ENCODE measurements at regions not wholly inside any gene's neighbourhood (a gene's known extent, or its start where the extent isn't known, plus 50 kb on each side); places are given as distances from the start of the nearest gene placed in this dataset.

GRCh38 chr12:60196366-60196765, 600.5 kb downstream of the SLC16A7 start (continued):
- TF ChIP-seq ZNF292 (tag by site-specific recombination; IDR thresholded peaks at IDR 0.05; ENCODE audit: borderline replicate concordance, low read depth) (no peak), ZNF639 (tag by site-specific recombination; IDR thresholded peaks at IDR 0.05) (no peak), ZNF548 (tag by site-specific recombination; IDR thresholded peaks at IDR 0.05) (no peak), SP7 (tag by site-specific recombination; IDR thresholded peaks at IDR 0.05) (no peak), ZNF530 (tag by site-specific recombination; IDR thresholded peaks at IDR 0.05; ENCODE audit: low read depth) (no peak), PRDM1 (tag by site-specific recombination; IDR thresholded peaks at IDR 0.05) (no peak), ZNF473 (tag by site-specific recombination; IDR thresholded peaks at IDR 0.05) (no peak), IKZF3 (tag by site-specific recombination; IDR thresholded peaks at IDR 0.05) (no peak)

- Histone ChIP-seq H3K27ac (ENCODE audit: extremely low read depth, low read depth, low read length) (no peak overlapping the region), H3K4me1 (ENCODE audit: control insufficient read depth, insufficient read depth, low read length) (no peaks in the 10 kb centered on the region), H3K9me3 (ENCODE audit: control insufficient read depth, insufficient read depth, low read depth, low read length) (no peaks in the 10 kb centered on the region), H3K36me3 (ENCODE audit: control insufficient read depth in 2 of 2, insufficient read depth in 1 of 2, low read length in 2 of 2) (no peaks in the 10 kb centered on the region), H3K4me3 (ENCODE audit: low read depth, low read length) (no peak overlapping the region)
- ChIA-PET CTCF (no interaction called here), POLR2A (no interaction called here)
- no peak for TF ChIP-seq ZNF558 (tag by site-specific recombination; IDR thresholded peaks at IDR 0.05)
- no peak for TF ChIP-seq ZBTB20 (tag by site-specific recombination; IDR thresholded peaks at IDR 0.05)
- no peak for TF ChIP-seq ZNF404 (tag by site-specific recombination; IDR thresholded peaks at IDR 0.05)
- TF ChIP-seq ZNF23 (tag by site-specific recombination; IDR thresholded peaks at IDR 0.05; ENCODE audit: borderline replicate concordance) = no peak
- no peak for TF ChIP-seq ZNF626 (tag by site-specific recombination; IDR thresholded peaks at IDR 0.05)
- TF ChIP-seq ZNF571 (tag by site-specific recombination; IDR thresholded peaks at IDR 0.05) = no peak
Observed at GRCh38 chr12:60197589-60197988, 601.8 kb downstream of the SLC16A7 start.

- ChIA-PET POLR2A (no interaction called here), CTCF (no interaction called here)
- Histone ChIP-seq H3K4me1 (ENCODE audit: control insufficient read depth, insufficient read depth, low read length) (no peaks in the 10 kb centered on the region), H3K27ac (ENCODE audit: extremely low read depth, low read depth, low read length) (no peak overlapping the region), H3K36me3 (ENCODE audit: control insufficient read depth in 2 of 2, insufficient read depth in 1 of 2, low read length in 2 of 2) (no peaks in the 10 kb centered on the region), H3K4me3 (ENCODE audit: low read depth, low read length) (no peak overlapping the region), H3K9me3 (ENCODE audit: control insufficient read depth, insufficient read depth, low read depth, low read length) (no peaks in the 10 kb centered on the region)
- TF ChIP-seq REST (tag by site-specific recombination; IDR thresholded peaks at IDR 0.05) (no peak), ZNF621 (tag by site-specific recombination; IDR thresholded peaks at IDR 0.05) (no peak), ZNF585B (tag by site-specific recombination; IDR thresholded peaks at IDR 0.05) (no peak), ZNF629 (tag by site-specific recombination; IDR thresholded peaks at IDR 0.05) (no peak), ZFP37 (tag by site-specific recombination; IDR thresholded peaks at IDR 0.05) (no peak), ZBTB20 (tag by site-specific recombination; IDR thresholded peaks at IDR 0.05) (no peak), ZNF248 (tag by site-specific recombination; IDR thresholded peaks at IDR 0.05) (no peak), KLF7 (tag by site-specific recombination; IDR thresholded peaks at IDR 0.05; ENCODE audit: borderline replicate concordance) (no peak), ZNF510 (tag by site-specific recombination; IDR thresholded peaks at IDR 0.05; ENCODE audit: insufficient replicate concordance) (no peak), KLF8 (tag by site-specific recombination; IDR thresholded peaks at IDR 0.05) (no peak), ZXDB (tag by site-specific recombination; IDR thresholded peaks at IDR 0.05) (no peak), ZBTB10 (tag by site-specific recombination; IDR thresholded peaks at IDR 0.05) (no peak), PATZ1 (tag by site-specific recombination; IDR thresholded peaks at IDR 0.05) (no peak)
Observed at GRCh38 chr12:60201891-60202290, 606.1 kb downstream of the SLC16A7 start.

Measured in HEK293 (cell line).